ENCODE measurements at regions not wholly inside any gene's neighbourhood (a gene's known extent, or its start where the extent isn't known, plus 50 kb on each side); places are given as distances from the start of the nearest gene placed in this dataset.

DNA sequence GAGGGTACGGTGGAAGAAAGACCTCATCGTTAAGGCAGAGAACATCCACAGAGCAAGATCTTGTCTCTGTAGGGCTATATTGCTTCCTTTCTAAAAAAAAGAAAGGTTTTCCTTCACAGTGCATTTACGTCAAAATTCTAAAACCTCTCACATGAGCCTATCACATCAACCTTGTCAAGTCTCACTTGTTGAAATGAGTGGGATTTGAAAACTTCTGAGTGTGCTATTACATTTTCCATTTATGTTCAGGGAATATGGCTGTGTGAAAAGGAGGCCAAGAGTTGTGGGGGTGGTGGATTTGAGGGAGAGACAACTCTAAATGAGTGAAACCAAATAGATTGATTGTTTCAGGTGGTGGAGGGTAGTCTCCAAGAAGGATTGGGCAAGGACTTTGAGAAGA is 147.1 kb upstream of the MPDZ start:
- no peak overlapping the region for H3K4me3 ChIP-seq
- no peaks in the 10 kb centered on the region for H3K79me2 ChIP-seq (ENCODE audit: control insufficient read depth, insufficient read depth, low read length)
- no peak overlapping the region for H2AFZ ChIP-seq (ENCODE audit: control insufficient read depth, low read depth, low read length)
- intact Hi-C loops (cut with micrococcal nuclease; ENCODE audit: unreplicated experiment) (loop anchor here (1.0 to 5.0 kb wide), 3 partner anchors 927 to 1346 kb away; no protein-coding TSS in a partner anchor), in situ Hi-C loops (cut with MboI) (no loop called here)
- no peaks in the 10 kb centered on the region for H4K20me1 ChIP-seq (ENCODE audit: control insufficient read depth, insufficient read depth)
- H3K36me3 ChIP-seq (ENCODE audit: control insufficient read depth in 2 of 2, insufficient read depth in 2 of 2, low read length in 1 of 2), result no peaks in the 10 kb centered on the region
- no peak for FAIRE-seq
- H3K9ac ChIP-seq (ENCODE audit: control insufficient read depth, insufficient read depth, low read length), result no peak overlapping the region
- ChIA-PET SMC1A (ENCODE audit: uncharacterized antibody, unreplicated experiment) (interaction anchor here (1.2 to 4.5 kb wide), 4 partner anchors 926 to 1235 kb away, joined by 3 to 45 read pairs (median 10); no protein-coding TSS in a partner anchor), RAD21 (ENCODE audit: unreplicated experiment) (interaction anchor here (1.1 kb wide), 1 partner anchor 44 kb away, joined by 3 read pairs; no protein-coding TSS in a partner anchor), POLR2A (no interaction called here), CTCF (interaction anchor here (1.1 to 5.1 kb wide), 9 partner anchors 8 to 1008 kb away, joined by 4 to 97 read pairs (median 16); no protein-coding TSS in a partner anchor)
- H3K4me1 ChIP-seq (ENCODE audit: control insufficient read depth, insufficient read depth, low read length), result no peaks in the 10 kb centered on the region
- no peak overlapping the region for H3K4me2 ChIP-seq (ENCODE audit: control insufficient read depth, insufficient read depth)
- H3K9me3 ChIP-seq (replicated peaks; ENCODE audit: control insufficient read depth, insufficient read depth, low read length), result no peaks in the 10 kb centered on the region
- 64% methylated on average over 3 of the region's 3 CpGs for WGBS (ENCODE audit: insufficient coverage, insufficient replicate concordance, low lambda C conversion rate, missing lambda C conversion rate)
- no TSS peak for BruUV-seq (replicated peaks)
- ATAC-seq, result no peak
- no peaks in the 10 kb centered on the region; a peak in 1 of 4 replicates for H3K27me3 ChIP-seq (replicated peaks in 1 of 2; ENCODE audit: control insufficient read depth in 2 of 2, insufficient read depth in 2 of 2, low read length in 1 of 2)
- no peak overlapping the region for H3K27ac ChIP-seq (ENCODE audit: control insufficient read depth, insufficient read depth)
- DNase-seq (ENCODE audit: low read depth, low spot score), result no peak
- TF ChIP-seq, protein P1, sequence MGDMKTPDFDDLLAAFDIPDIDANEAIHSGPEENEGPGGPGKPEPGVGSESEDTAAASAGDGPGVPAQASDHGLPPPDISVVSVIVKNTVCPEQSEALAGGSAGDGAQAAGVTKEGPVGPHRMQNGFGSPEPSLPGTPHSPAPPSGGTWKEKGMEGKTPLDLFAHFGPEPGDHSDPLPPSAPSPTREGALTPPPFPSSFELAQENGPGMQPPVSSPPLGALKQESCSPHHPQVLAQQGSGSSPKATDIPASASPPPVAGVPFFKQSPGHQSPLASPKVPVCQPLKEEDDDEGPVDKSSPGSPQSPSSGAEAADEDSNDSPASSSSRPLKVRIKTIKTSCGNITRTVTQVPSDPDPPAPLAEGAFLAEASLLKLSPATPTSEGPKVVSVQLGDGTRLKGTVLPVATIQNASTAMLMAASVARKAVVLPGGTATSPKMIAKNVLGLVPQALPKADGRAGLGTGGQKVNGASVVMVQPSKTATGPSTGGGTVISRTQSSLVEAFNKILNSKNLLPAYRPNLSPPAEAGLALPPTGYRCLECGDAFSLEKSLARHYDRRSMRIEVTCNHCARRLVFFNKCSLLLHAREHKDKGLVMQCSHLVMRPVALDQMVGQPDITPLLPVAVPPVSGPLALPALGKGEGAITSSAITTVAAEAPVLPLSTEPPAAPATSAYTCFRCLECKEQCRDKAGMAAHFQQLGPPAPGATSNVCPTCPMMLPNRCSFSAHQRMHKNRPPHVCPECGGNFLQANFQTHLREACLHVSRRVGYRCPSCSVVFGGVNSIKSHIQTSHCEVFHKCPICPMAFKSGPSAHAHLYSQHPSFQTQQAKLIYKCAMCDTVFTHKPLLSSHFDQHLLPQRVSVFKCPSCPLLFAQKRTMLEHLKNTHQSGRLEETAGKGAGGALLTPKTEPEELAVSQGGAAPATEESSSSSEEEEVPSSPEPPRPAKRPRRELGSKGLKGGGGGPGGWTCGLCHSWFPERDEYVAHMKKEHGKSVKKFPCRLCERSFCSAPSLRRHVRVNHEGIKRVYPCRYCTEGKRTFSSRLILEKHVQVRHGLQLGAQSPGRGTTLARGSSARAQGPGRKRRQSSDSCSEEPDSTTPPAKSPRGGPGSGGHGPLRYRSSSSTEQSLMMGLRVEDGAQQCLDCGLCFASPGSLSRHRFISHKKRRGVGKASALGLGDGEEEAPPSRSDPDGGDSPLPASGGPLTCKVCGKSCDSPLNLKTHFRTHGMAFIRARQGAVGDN (IDR thresholded peaks at IDR 0.05), result no peak
- TF ChIP-seq NFXL1 (IDR thresholded peaks at IDR 0.05; ENCODE audit: borderline replicate concordance), result no peak
- no peak for TF ChIP-seq ASH2L (IDR thresholded peaks at IDR 0.05; ENCODE audit: borderline replicate concordance, low read depth)
- TF ChIP-seq POLR2AphosphoS5 (IDR thresholded peaks at IDR 0.05; ENCODE audit: low read length), result no peak
- TF ChIP-seq FOXM1 (IDR thresholded peaks at IDR 0.05; ENCODE audit: low read depth, low read length), result no peak
- TF ChIP-seq SMC3 (IDR thresholded peaks at IDR 0.05; ENCODE audit: borderline replicate concordance, low read length), result no peak
- TF ChIP-seq BHLHE40 (IDR thresholded peaks at IDR 0.05; ENCODE audit: borderline replicate concordance in 1 of 2, low read depth in 2 of 2, low read length in 1 of 2), result no peak
- no peak for TF ChIP-seq CHD4 (IDR thresholded peaks at IDR 0.05)
- TF ChIP-seq WRNIP1 (IDR thresholded peaks at IDR 0.05; ENCODE audit: borderline replicate concordance, low read depth, low read length), result no peak
- no peak for TF ChIP-seq TBL1XR1 (IDR thresholded peaks at IDR 0.05; ENCODE audit: low read depth, low read length)
- TF ChIP-seq, protein P2, sequence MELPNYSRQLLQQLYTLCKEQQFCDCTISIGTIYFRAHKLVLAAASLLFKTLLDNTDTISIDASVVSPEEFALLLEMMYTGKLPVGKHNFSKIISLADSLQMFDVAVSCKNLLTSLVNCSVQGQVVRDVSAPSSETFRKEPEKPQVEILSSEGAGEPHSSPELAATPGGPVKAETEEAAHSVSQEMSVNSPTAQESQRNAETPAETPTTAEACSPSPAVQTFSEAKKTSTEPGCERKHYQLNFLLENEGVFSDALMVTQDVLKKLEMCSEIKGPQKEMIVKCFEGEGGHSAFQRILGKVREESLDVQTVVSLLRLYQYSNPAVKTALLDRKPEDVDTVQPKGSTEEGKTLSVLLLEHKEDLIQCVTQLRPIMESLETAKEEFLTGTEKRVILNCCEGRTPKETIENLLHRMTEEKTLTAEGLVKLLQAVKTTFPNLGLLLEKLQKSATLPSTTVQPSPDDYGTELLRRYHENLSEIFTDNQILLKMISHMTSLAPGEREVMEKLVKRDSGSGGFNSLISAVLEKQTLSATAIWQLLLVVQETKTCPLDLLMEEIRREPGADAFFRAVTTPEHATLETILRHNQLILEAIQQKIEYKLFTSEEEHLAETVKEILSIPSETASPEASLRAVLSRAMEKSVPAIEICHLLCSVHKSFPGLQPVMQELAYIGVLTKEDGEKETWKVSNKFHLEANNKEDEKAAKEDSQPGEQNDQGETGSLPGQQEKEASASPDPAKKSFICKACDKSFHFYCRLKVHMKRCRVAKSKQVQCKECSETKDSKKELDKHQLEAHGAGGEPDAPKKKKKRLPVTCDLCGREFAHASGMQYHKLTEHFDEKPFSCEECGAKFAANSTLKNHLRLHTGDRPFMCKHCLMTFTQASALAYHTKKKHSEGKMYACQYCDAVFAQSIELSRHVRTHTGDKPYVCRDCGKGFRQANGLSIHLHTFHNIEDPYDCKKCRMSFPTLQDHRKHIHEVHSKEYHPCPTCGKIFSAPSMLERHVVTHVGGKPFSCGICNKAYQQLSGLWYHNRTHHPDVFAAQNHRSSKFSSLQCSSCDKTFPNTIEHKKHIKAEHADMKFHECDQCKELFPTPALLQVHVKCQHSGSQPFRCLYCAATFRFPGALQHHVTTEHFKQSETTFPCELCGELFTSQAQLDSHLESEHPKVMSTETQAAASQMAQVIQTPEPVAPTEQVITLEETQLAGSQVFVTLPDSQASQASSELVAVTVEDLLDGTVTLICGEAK (IDR thresholded peaks at IDR 0.05; ENCODE audit: borderline replicate concordance), result no peak
- no peak for TF ChIP-seq CHD1 (IDR thresholded peaks at IDR 0.05; ENCODE audit: low read depth, low read length)
- TF ChIP-seq HDGF (IDR thresholded peaks at IDR 0.05), result no peak
- no peak for TF ChIP-seq NRF1 (conservative IDR thresholded peaks at IDR 0.05; ENCODE audit: low read depth, low read length)
- TF ChIP-seq PAX8 (IDR thresholded peaks at IDR 0.05), result no peak
